ENCODE measurements at regions not wholly inside any gene's neighbourhood (a gene's known extent, or its start where the extent isn't known, plus 50 kb on each side); places are given as distances from the start of the nearest gene placed in this dataset.

GRCh38 chr7:131221061-131221460, 106.6 kb upstream of the MKLN1 start:
- H3K27ac ChIP-seq, result no peak overlapping the region
- TF ChIP-seq POLR2A (IDR thresholded peaks at IDR 0.05), result no peak
- no peak for TF ChIP-seq CTCF (IDR thresholded peaks at IDR 0.05)
- H3K9me3 ChIP-seq, result no peaks in the 10 kb centered on the region
- no peak overlapping the region for H3K4me3 ChIP-seq
- intact Hi-C loops (cut with DNase I; ENCODE audit: low total_unique reads), result no loop called here
- peaks cover 29% of the 10 kb centered on the region for H3K4me1 ChIP-seq
- no peak for DNase-seq
- H3K27me3 ChIP-seq, result no peaks in the 10 kb centered on the region
- WGBS, 2 donors, result 94 to 100% methylated on average over 2 to 3 of the region's 3 CpGs
- no peaks in the 10 kb centered on the region for H3K36me3 ChIP-seq (ENCODE audit: low read depth, missing control alignments)

- 80 to 84% methylated on average over 2 of the region's 2 CpGs for WGBS, 2 donors
- Histone ChIP-seq H3K36me3 (ENCODE audit: low read depth, missing control alignments) (no peaks in the 10 kb centered on the region), H3K4me1 (peaks cover 34% of the 10 kb centered on the region), H3K27ac (no peak overlapping the region), H3K27me3 (no peaks in the 10 kb centered on the region), H3K4me3 (no peak overlapping the region), H3K9me3 (no peaks in the 10 kb centered on the region)
- no peak for DNase-seq
- intact Hi-C loops (cut with DNase I; ENCODE audit: low total_unique reads), result no loop called here
- no peak for TF ChIP-seq CTCF (IDR thresholded peaks at IDR 0.05)
- TF ChIP-seq POLR2A (IDR thresholded peaks at IDR 0.05), result no peak
These were observed 105.5 kb upstream of the MKLN1 start for GRCh38 chr7:131222171-131222570.

- intact Hi-C loops (cut with DNase I; ENCODE audit: low total_unique reads), result no loop called here
- peaks cover 30% of the 10 kb centered on the region for H3K4me1 ChIP-seq
- no peak overlapping the region for H3K27ac ChIP-seq
- DNase-seq, result no peak
- WGBS, 2 donors, result 79 to 83% methylated on average over 3 of the region's 3 CpGs
- H3K36me3 ChIP-seq (ENCODE audit: low read depth, missing control alignments), result no peaks in the 10 kb centered on the region
- H3K27me3 ChIP-seq, result no peaks in the 10 kb centered on the region
- H3K4me3 ChIP-seq, result no peak overlapping the region
- no peak for TF ChIP-seq POLR2A (IDR thresholded peaks at IDR 0.05)
- no peak for TF ChIP-seq CTCF (IDR thresholded peaks at IDR 0.05)
- H3K9me3 ChIP-seq, result no peaks in the 10 kb centered on the region
These were observed 104.5 kb upstream of the MKLN1 start for GRCh38 chr7:131223151-131223550.

- no peak for DNase-seq
- no peaks in the 10 kb centered on the region for H3K9me3 ChIP-seq
- H3K4me3 ChIP-seq, result no peak overlapping the region
- WGBS, 2 donors, result 93 to 94% methylated on average over 6 of the region's 6 CpGs
- peak overlapping the region in 1 of 2 donors; percentile 21 for H3K27ac ChIP-seq
- H3K4me1 ChIP-seq, result peaks cover 20% of the 10 kb centered on the region
- H3K27me3 ChIP-seq, result no peaks in the 10 kb centered on the region
- intact Hi-C loops (cut with DNase I; ENCODE audit: low total_unique reads), result no loop called here
- H3K36me3 ChIP-seq (ENCODE audit: low read depth, missing control alignments), result no peaks in the 10 kb centered on the region
- no peak for TF ChIP-seq POLR2A (IDR thresholded peaks at IDR 0.05)
- no peak for TF ChIP-seq CTCF (IDR thresholded peaks at IDR 0.05)
These were observed 102.7 kb upstream of the MKLN1 start for GRCh38 chr7:131224996-131225395.

GRCh38 chr7:131225619-131226513, 101.8 kb upstream of the MKLN1 start:
- peak; percentile 52 for DNase-seq
- Histone ChIP-seq H3K27ac (peak overlapping the region; percentile 21 to 52), H3K4me1 (peaks cover 16% of the 10 kb centered on the region), H3K9me3 (no peaks in the 10 kb centered on the region), H3K4me3 (no peak overlapping the region), H3K36me3 (ENCODE audit: low read depth, missing control alignments) (no peaks in the 10 kb centered on the region), H3K27me3 (no peaks in the 10 kb centered on the region)
- 45 to 58% methylated on average over 9 of the region's 9 CpGs for WGBS, 2 donors
- TF ChIP-seq CTCF (IDR thresholded peaks at IDR 0.05) (no peak), POLR2A (IDR thresholded peaks at IDR 0.05) (no peak)
- intact Hi-C loops (cut with DNase I; ENCODE audit: low total_unique reads), result no loop called here

All from testis (tissue), 2 donors.